ENCODE measurements at regions not wholly inside any gene's neighbourhood (a gene's known extent, or its start where the extent isn't known, plus 50 kb on each side); places are given as distances from the start of the nearest gene placed in this dataset.

DNA sequence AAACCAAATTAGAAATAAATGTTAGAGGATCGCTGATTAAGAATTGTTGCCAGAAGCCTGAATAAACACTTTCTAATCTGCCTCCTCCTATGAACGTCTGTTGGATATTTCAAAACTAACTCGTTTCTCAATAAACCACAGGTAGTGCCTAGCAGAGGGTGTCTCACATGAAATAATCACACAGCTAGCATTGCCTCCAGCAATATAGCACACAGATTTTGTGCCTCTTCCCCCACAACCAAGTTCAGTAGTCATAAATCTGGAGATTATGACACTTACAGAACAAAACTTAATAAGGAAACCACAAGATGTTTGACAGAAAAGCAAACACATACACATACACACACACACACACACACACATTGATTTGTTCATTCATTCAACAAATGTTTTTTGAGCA lies 173.2 kb upstream of the CDH10 start:
- H3K4me1 Mint-ChIP-seq = no peaks in the 10 kb centered on the region
- H3K36me3 Mint-ChIP-seq = no peaks in the 10 kb centered on the region
- H3K9me3 Mint-ChIP-seq = peaks cover 22% of the 10 kb centered on the region
- no peak overlapping the region for H3K27ac Mint-ChIP-seq
- DNase-seq = no peak
- no peaks in the 10 kb centered on the region for H3K27me3 Mint-ChIP-seq
- H3K4me3 Mint-ChIP-seq = no peak overlapping the region

DNA sequence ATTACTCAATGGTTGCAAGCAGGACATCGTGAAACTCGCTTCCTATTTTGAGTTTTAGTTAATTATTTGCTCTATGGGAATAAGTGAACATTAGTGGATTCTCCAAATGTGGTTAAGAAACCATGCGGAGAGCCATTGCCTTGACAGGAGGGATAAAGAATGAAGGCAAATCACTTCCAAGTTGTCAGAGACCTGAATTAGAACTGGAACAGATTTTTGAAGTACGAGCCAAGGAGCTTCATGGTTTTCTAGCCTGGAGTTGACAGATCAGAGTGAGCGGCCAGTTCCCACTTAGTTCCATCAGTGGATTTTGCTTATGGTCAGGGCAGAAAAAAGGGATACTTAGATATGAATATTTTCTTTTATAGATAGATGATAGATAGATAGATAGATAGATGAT lies 171.4 kb upstream of the CDH10 start:
- Mint-ChIP-seq H3K4me1 (no peaks in the 10 kb centered on the region), H3K27ac (no peak overlapping the region)

DNA sequence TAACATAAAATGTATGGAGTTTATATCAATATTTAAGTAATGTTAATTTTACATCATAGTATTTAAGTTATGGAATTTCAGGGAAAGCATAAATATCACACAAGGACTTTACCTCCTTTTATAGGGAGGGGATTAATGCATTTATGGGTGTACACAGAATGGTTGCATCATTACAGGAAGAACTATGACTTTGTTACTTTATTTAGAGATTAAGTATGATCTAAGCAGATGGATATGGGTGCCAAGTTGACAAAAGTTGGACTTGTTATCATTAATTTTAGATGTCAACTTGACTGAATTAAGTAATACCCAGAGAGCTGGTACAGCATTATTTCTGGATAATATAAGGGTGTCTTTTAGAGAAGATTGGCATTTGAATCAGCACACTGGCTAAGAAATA lies 160.5 kb upstream of the CDH10 start:
- Mint-ChIP-seq H3K36me3 (no peaks in the 10 kb centered on the region), H3K27ac (no peak overlapping the region), H3K27me3 (no peaks in the 10 kb centered on the region), H3K4me3 (no peak overlapping the region), H3K4me1 (no peaks in the 10 kb centered on the region), H3K9me3 (peaks cover 4% of the 10 kb centered on the region)
- DNase-seq = no peak

More for the DNA sequence above, 171.4 kb upstream of the CDH10 start:
- no peaks in the 10 kb centered on the region for H3K27me3 Mint-ChIP-seq
- no peaks in the 10 kb centered on the region for H3K36me3 Mint-ChIP-seq
- H3K4me3 Mint-ChIP-seq = no peak overlapping the region
- no peak for DNase-seq
- H3K9me3 Mint-ChIP-seq = peaks cover 16% of the 10 kb centered on the region

DNA sequence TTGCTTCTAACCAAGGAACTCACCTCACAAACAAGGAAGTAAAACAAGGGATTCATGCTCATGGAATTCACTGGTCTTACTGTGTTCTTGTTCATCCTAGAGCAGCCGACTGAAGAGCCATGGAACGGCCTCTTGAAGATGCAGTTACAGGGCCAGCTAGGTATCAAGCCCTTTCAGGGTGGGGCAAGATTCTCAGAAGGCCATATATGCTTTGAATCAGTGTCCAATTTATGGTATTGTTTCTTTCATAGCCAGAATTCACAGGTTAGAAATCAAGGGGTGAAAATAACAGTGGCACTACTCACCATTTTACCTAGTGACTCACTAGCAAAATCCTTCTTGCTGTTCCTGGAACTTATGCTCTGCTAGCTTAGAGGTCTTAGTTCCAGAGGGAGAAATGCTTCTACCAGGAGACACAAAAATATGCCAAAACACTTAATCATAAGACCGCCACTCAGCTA lies 159.5 kb upstream of the CDH10 start:
- no peak overlapping the region for H3K4me3 Mint-ChIP-seq
- H3K27ac Mint-ChIP-seq = no peak overlapping the region
- H3K27me3 Mint-ChIP-seq = no peaks in the 10 kb centered on the region
- DNase-seq = no peak
- H3K36me3 Mint-ChIP-seq = no peaks in the 10 kb centered on the region
- H3K9me3 Mint-ChIP-seq = peaks cover 3% of the 10 kb centered on the region
- no peaks in the 10 kb centered on the region for H3K4me1 Mint-ChIP-seq

DNA sequence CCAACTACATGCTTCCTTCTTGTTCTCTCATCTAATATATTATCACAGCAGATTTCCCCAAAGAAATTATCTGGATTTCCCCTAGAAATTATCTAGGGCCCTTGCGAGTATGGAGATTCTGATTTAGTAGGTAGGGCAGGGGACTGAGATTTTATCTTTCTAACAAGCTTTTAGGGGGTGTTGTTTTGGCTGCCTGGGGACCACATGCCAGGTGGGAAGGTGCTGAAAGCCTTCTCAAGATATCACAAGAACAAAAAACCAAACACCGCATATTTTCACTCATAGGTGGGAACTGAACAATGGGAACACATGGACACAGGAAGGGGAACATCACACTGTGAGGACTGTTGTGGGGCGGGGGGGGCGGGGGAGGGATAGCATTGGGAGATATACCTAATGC lies 146.5 kb upstream of the CDH10 start:
- no peak overlapping the region for H3K27ac Mint-ChIP-seq
- H3K36me3 Mint-ChIP-seq = no peaks in the 10 kb centered on the region
- H3K27me3 Mint-ChIP-seq = no peaks in the 10 kb centered on the region
- H3K9me3 Mint-ChIP-seq = peaks cover 3% of the 10 kb centered on the region
- no peaks in the 10 kb centered on the region for H3K4me1 Mint-ChIP-seq
- H3K4me3 Mint-ChIP-seq = no peak overlapping the region
- DNase-seq = no peak

DNA sequence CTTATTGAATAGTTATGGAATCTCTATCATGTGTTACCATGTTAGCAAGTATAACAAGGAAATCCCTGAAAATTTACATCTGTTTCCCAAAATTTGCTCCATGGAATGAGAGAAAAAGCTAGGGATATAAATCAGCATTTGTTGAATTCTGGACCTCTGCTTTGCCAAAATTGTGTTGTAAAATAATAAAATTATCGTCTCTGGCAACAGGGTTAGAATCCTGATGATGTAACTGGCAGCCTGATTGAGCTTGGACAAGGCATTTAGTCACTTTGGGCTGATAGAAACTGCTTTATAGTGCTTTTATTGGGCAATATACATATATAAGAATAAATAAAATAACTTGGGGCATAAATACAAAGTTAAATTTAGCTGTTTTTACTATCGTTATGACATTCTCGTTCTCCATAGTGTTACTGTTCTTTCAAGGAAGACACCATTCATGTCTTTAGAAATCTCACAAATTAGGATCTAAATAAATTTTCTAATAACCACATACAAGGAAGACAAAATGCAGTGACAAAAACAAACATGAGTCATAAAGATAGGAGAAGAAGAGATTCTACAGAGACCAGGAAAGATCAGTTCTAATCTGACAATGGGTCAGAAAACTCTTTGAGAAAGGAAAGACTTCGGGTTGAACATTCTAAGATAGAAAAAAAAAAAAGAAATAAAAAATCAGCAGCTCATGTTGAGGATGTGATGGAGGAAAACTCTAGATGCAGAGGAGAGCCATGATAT lies 145.0 kb upstream of the CDH10 start:
- no peak overlapping the region for H3K4me3 Mint-ChIP-seq
- H3K27ac Mint-ChIP-seq = no peak overlapping the region
- H3K27me3 Mint-ChIP-seq = no peaks in the 10 kb centered on the region
- no peaks in the 10 kb centered on the region for H3K4me1 Mint-ChIP-seq
- DNase-seq = no peak
- H3K36me3 Mint-ChIP-seq = no peaks in the 10 kb centered on the region
- peaks cover 5% of the 10 kb centered on the region for H3K9me3 Mint-ChIP-seq

DNA sequence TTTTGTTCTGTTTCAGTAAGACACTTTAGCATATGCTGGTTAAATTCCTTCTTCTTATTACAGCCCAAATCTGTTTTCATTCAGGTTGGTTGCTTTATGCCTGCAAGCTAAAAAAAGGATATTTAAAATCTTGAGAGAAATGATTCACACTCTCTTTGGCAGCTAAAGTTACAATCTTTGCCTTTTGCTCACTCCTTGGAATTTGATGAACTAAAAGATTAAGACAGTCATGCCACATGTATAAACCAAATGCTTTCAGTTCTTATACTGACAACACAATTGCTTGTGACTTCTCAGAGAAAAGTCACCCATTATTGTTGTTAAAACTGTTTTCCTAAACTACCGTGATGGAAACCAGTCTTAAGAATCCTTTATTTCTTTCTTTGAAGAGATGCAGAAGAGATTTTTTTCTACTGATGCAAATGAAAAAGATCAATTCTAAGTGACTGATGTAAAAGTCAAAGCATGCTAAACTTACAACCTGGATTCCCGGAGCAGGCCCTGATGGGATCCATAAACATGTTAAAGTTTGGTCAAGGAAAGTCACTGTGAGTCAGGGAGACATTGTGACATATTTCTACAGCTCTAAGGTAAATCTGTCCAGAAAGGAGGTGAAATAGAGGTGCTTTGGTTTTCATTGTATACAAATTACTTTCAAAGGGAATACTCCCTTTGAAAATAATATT lies 144.2 kb upstream of the CDH10 start:
- H3K27ac Mint-ChIP-seq = no peak overlapping the region
- H3K4me1 Mint-ChIP-seq = no peaks in the 10 kb centered on the region
- no peaks in the 10 kb centered on the region for H3K36me3 Mint-ChIP-seq

DNA sequence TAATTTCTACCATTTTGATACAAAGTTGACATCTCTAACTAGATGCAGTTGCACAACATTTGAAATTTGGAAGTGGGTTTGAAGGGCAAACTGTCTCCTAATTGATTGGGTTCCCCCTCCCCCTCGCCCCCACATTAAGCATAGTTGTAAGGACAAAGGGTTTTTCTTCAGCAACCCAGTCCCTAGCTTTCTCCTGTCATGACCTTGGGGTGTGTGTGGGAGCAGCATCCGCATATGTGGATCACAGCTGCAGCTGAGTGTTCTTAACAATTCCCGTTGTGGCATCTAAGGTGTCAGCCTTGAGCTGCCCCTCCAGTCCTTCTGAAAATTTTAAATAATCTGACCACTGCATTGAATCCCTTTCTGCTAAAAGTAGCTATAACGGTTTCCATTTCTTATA lies 141.3 kb upstream of the CDH10 start:
- Mint-ChIP-seq H3K36me3 (no peaks in the 10 kb centered on the region), H3K4me1 (no peaks in the 10 kb centered on the region), H3K27ac (no peak overlapping the region), H3K27me3 (no peaks in the 10 kb centered on the region), H3K4me3 (no peak overlapping the region), H3K9me3 (peaks cover 9% of the 10 kb centered on the region)
- no peak for DNase-seq

More for the DNA sequence above, 144.2 kb upstream of the CDH10 start:
- Mint-ChIP-seq H3K27me3 (no peaks in the 10 kb centered on the region), H3K4me3 (no peak overlapping the region), H3K9me3 (peaks cover 5% of the 10 kb centered on the region)
- DNase-seq = no peak

DNA sequence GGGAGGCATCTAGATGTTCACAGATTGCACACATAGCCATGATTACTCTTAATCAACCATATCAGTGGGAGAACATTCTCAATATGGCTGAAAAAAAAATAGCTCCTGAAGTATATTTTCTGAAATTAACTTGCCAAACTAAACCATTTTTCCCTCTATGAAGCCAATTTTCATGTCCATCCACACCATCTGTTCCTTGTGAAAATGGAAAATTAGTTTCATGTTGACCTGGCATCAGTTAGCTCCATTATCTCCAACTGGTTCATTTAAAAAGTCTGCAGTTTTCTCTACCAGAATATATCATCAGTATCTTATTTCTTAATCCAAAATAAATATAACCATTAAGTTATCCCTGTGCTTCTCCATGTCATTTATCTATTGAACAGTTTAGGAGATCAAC lies 138.8 kb upstream of the CDH10 start:
- Mint-ChIP-seq H3K27me3 (no peaks in the 10 kb centered on the region), H3K36me3 (no peaks in the 10 kb centered on the region), H3K4me1 (no peaks in the 10 kb centered on the region), H3K4me3 (no peak overlapping the region), H3K9me3 (peaks cover 9% of the 10 kb centered on the region), H3K27ac (no peak overlapping the region)
- DNase-seq = no peak

DNA sequence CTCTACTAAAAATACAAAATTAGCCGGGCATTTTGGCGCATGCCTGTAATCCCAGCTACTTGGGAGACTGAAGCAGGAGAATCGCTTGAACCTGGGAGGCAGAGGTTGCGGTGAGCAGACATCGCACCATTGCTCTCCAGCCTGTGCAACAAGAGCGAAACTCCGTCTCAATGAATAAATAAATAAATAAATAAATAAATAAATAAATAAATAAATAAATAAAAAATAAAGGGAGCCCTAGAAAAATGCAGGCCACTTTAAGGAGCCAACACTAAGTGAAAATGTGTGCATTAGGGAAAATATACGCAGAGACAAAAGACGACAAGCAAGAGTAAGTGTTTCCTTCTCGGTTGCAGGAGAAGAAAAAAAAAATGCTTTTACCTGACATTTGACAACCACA lies 132.6 kb upstream of the CDH10 start:
- no peak overlapping the region for H3K4me3 Mint-ChIP-seq
- no peak for DNase-seq
- H3K27me3 Mint-ChIP-seq = no peaks in the 10 kb centered on the region
- H3K9me3 Mint-ChIP-seq = peaks cover 15% of the 10 kb centered on the region
- H3K4me1 Mint-ChIP-seq = no peaks in the 10 kb centered on the region
- no peak overlapping the region for H3K27ac Mint-ChIP-seq
- no peaks in the 10 kb centered on the region for H3K36me3 Mint-ChIP-seq

DNA sequence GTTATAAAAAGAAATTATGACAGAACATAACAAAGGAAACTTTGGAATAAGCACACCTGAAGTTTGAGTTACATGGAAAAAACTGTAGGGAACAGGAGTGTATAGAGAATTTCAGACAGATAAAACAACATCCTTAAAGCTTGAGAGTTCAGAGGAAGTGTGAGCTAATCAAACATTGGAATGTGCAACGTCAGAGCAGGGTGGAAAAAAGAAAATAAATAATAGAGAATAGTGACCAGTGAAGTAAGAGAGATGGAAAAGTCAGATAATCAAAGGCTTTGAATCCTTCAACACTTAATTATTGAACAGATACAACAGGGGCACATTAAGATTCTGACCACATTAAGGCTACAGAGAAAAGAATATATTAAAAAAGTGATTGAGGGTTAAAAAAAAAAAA lies 128.5 kb upstream of the CDH10 start:
- no peak overlapping the region for H3K4me3 Mint-ChIP-seq
- no peak overlapping the region for H3K27ac Mint-ChIP-seq
- H3K36me3 Mint-ChIP-seq = no peaks in the 10 kb centered on the region
- peaks cover 15% of the 10 kb centered on the region for H3K9me3 Mint-ChIP-seq
- H3K4me1 Mint-ChIP-seq = no peaks in the 10 kb centered on the region
- DNase-seq = no peak
- no peaks in the 10 kb centered on the region for H3K27me3 Mint-ChIP-seq

DNA sequence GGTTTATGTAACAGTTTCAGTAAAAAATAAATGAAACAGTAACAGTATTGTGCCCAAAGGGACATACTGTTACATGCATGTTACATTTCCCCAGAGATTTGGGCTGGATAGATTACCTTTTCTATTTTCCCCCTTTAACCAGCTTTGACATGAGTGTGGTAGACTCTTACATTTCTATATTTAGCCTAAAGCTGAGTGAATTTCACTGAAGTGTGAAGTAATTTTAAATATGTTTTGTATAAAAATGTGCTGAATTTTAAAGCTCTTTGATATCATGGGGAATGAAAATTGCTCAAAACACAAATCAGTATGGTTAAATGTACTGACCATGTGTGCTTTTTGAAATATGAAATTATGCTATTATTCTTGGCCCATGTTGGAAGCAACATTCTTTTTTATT lies 122.3 kb upstream of the CDH10 start:
- H3K27ac Mint-ChIP-seq = no peak overlapping the region
- no peak overlapping the region for H3K4me3 Mint-ChIP-seq
- no peaks in the 10 kb centered on the region for H3K27me3 Mint-ChIP-seq
- H3K9me3 Mint-ChIP-seq = peaks cover 10% of the 10 kb centered on the region
- DNase-seq = no peak
- H3K4me1 Mint-ChIP-seq = no peaks in the 10 kb centered on the region
- no peaks in the 10 kb centered on the region for H3K36me3 Mint-ChIP-seq

DNA sequence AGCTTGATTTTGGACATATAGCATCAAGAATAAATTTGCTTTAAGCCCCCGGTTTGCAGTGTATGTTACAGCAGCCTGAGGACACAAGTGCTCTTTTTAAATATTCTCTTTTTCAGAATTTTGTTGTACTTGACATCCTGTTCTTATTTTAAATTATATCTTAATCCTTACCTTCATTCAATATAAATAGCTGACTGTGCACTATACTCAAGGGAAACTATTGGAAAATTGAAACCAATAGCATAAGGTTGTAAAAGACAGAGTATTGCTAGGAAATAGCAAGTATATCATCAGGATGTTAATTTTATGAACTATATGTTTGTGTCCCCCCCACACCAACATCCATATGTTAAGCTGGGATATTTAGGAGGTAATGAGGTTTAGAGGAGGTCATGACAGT lies 120.4 kb upstream of the CDH10 start:
- Mint-ChIP-seq H3K27me3 (no peaks in the 10 kb centered on the region), H3K4me3 (no peak overlapping the region), H3K9me3 (peaks cover 18% of the 10 kb centered on the region), H3K27ac (no peak overlapping the region), H3K36me3 (no peaks in the 10 kb centered on the region), H3K4me1 (no peaks in the 10 kb centered on the region)
- no peak for DNase-seq

DNA sequence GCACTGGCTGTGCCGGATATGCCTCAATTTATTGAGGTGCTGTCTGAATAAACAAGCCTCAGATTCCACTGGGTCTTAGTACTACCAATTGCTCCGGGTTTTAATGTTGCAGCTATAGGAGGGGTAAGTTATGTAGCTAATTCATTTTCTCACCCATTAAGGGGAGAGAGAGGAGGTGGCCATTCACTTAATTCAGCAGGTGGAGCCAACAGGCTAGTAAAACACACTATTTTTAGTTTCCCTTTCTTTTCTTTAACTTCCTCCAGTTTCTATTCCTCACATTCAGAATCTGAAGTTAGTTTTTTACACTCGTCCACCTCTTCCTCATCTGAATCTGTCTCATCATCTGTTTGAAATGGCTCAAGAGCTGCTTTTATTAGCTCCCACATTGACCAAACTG lies 105.6 kb upstream of the CDH10 start:
- H3K4me3 Mint-ChIP-seq = no peak overlapping the region
- peaks cover 12% of the 10 kb centered on the region for H3K9me3 Mint-ChIP-seq
- no peak for DNase-seq
- H3K36me3 Mint-ChIP-seq = no peaks in the 10 kb centered on the region
- no peak overlapping the region for H3K27ac Mint-ChIP-seq
- no peaks in the 10 kb centered on the region for H3K4me1 Mint-ChIP-seq
- no peaks in the 10 kb centered on the region for H3K27me3 Mint-ChIP-seq

DNA sequence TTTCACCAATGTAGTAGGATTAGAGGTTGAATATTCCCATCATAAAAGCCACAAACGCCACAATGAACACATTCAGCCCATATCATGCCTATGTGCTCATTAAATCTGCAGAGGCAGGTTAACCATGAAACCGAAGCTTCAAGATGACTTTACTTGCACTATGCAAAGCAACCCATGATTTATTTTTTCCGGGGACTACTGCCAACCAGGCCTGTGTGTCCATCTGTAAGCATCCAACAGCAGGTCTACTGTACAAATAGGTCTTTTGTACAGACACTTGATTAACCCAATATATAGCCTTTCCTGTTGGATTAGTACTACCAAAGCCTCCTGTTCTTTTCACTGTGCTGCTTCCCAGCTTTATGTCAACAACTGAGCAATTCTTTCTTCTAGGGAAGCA lies 104.9 kb upstream of the CDH10 start:
- H3K4me3 Mint-ChIP-seq = no peak overlapping the region
- DNase-seq = no peak
- H3K27ac Mint-ChIP-seq = no peak overlapping the region
- H3K27me3 Mint-ChIP-seq = no peaks in the 10 kb centered on the region
- H3K36me3 Mint-ChIP-seq = no peaks in the 10 kb centered on the region
- H3K9me3 Mint-ChIP-seq = peaks cover 12% of the 10 kb centered on the region
- no peaks in the 10 kb centered on the region for H3K4me1 Mint-ChIP-seq

DNA sequence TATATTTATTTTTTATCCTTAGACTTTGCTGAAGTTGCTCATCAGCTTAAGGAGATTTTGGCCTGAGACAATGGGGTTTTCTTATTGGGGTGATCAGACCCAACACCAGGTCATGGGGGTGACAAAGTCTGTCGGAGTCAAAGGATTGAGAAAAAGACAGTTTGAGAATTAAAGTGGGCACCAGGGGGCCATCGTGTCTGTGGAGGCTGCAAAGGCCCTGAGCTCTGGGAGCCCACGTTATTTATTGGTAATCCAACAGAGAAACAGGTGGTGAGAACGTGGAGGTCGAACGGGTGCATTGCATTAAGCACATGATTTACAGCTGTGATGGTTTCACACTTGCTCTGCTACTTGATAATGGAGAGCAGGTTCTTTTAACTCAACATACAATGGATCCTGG lies 102.5 kb upstream of the CDH10 start:
- Mint-ChIP-seq H3K36me3 (no peaks in the 10 kb centered on the region), H3K4me3 (no peak overlapping the region)

More for the DNA sequence above, 102.5 kb upstream of the CDH10 start:
- Mint-ChIP-seq H3K27ac (no peak overlapping the region), H3K9me3 (peaks cover 7% of the 10 kb centered on the region), H3K4me1 (no peaks in the 10 kb centered on the region), H3K27me3 (no peaks in the 10 kb centered on the region)
- DNase-seq = no peak

All from activated naive CD8-positive, alpha-beta T cell treated with anti-CD3 and anti-CD28 coated beads for 36 hours (primary cell).